SK-N-SH treated with all-trans-retinoic acid at 6 μM for 48 hours (cell line): ENCODE measurements at regions not wholly inside any gene's neighbourhood (a gene's known extent, or its start where the extent isn't known, plus 50 kb on each side); places are given as distances from the start of the nearest gene placed in this dataset.

Source experiments
- ARNTL ChIP-seq: fragments of 450-650 bp; formaldehyde crosslinking; IDR thresholded peaks from 2 replicates; pipeline ENCODE4 v1.5.0; 2020; ENCODE audit warnings: low read depth, mild to moderate bottlenecking, moderate library complexity, borderline replicate concordance
- OSR1 ChIP-seq: fragments of 250-450 bp; sonication (Bioruptor Pico); IDR thresholded peaks from 2 replicates; pipeline ENCODE4 v1.8.0; 2022; ENCODE audit warnings: moderate library complexity, mild to moderate bottlenecking, inconsistent platforms
- RARB ChIP-seq: fragments of 250-450 bp; sonication (Bioruptor Pico); IDR thresholded peaks from 2 replicates; pipeline ENCODE4 v1.8.0; 2021; ENCODE audit warnings: mild to moderate bottlenecking, moderate library complexity
- TOX ChIP-seq: fragments of 250-450 bp; sonication (Bioruptor Pico); IDR thresholded peaks from 2 replicates; pipeline ENCODE4 v1.8.0; 2021; ENCODE audit warnings: mild to moderate bottlenecking, moderate library complexity, borderline replicate concordance
- ZFP3 ChIP-seq: fragments of 250-450 bp; sonication (Bioruptor Pico); IDR thresholded peaks from 2 replicates; pipeline ENCODE4 v1.5.0; 2020; ENCODE audit warnings: mild to moderate bottlenecking, moderate library complexity
- ZFP30 ChIP-seq: fragments of 450-650 bp; formaldehyde crosslinking; IDR thresholded peaks from 2 replicates; pipeline ENCODE4 v1.5.0; 2022; ENCODE audit warnings: mild to moderate bottlenecking, moderate library complexity
- TF ChIP-seq, protein P1 (sequence below): fragments of 250-450 bp; sonication (Bioruptor Pico); IDR thresholded peaks from 2 replicates; pipeline ENCODE4 v1.5.0; 2020; ENCODE audit warnings: mild to moderate bottlenecking, moderate library complexity

DNA sequence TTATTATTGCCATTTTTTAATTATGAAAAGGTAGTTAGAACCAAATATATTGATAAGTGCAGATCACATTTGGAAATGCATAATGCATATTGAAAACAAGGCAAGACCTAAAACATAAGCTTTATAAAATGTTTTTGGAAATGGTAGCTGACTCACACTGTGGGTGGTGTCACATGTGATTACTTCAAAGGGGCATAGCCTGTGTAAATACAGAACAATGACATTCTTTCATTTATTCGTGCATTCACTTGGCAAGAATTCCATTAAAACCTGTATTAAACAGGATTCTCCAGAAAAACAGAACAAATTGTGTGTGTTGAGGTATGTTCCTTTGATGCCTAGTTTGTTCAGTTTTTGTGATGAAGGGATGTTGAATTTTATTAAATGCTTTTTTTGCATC, 427.3 kb upstream of the ST6GAL2 start:
- TF ChIP-seq ZFP3 (no peak), OSR1 (CRISPR knock-in tag) (no peak), RARB (CRISPR knock-in tag) (no peak), ZFP30 (CRISPR knock-in tag) (no peak), TOX (no peak), ARNTL (CRISPR knock-in tag) (no peak)
- TF ChIP-seq, protein P1, sequence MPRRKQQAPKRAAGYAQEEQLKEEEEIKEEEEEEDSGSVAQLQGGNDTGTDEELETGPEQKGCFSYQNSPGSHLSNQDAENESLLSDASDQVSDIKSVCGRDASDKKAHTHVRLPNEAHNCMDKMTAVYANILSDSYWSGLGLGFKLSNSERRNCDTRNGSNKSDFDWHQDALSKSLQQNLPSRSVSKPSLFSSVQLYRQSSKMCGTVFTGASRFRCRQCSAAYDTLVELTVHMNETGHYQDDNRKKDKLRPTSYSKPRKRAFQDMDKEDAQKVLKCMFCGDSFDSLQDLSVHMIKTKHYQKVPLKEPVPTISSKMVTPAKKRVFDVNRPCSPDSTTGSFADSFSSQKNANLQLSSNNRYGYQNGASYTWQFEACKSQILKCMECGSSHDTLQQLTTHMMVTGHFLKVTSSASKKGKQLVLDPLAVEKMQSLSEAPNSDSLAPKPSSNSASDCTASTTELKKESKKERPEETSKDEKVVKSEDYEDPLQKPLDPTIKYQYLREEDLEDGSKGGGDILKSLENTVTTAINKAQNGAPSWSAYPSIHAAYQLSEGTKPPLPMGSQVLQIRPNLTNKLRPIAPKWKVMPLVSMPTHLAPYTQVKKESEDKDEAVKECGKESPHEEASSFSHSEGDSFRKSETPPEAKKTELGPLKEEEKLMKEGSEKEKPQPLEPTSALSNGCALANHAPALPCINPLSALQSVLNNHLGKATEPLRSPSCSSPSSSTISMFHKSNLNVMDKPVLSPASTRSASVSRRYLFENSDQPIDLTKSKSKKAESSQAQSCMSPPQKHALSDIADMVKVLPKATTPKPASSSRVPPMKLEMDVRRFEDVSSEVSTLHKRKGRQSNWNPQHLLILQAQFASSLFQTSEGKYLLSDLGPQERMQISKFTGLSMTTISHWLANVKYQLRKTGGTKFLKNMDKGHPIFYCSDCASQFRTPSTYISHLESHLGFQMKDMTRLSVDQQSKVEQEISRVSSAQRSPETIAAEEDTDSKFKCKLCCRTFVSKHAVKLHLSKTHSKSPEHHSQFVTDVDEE (CRISPR knock-in tag) = no peak
